CD14-positive monocyte (primary cell): ENCODE measurements at regions not wholly inside any gene's neighbourhood (a gene's known extent, or its start where the extent isn't known, plus 50 kb on each side); places are given as distances from the start of the nearest gene placed in this dataset.

Source experiments
- DNase-seq, 3 donors: peaks; one replicate each; pipeline ENCODE4 v3.0.0-alpha.2; 2011 to 2022
- H2AFZ ChIP-seq: 2 replicates; pipeline ENCODE4 v1.6.0; 2012; ENCODE audit warnings: mild to moderate bottlenecking, low read depth, low read length, inconsistent platforms; ENCODE audit not compliant: insufficient read depth, poor library complexity, severe bottlenecking
- H3K27ac ChIP-seq, 2 donors: 1 replicate in 1 of 2; 2 replicates in 1 of 2; pipeline ENCODE4 v1.5.1; 2012 to 2013; ENCODE audit warnings: low read length in 2 of 2, control low read depth in 1 of 2, inconsistent platforms in 1 of 2, low read depth in 1 of 2, mild to moderate bottlenecking in 1 of 2
- H3K27me3 ChIP-seq, 2 donors: one replicate each; pipeline versions ENCODE4 v1.6.0 to v1.6.1; 2011 to 2013; ENCODE audit warnings: low read length in 2 of 2; ENCODE audit not compliant: control insufficient read depth in 2 of 2, insufficient read depth in 2 of 2
- H3K36me3 ChIP-seq, 2 donors: replicated peaks in 1 of 2; 1 replicate in 1 of 2; 2 replicates in 1 of 2; pipeline versions ENCODE4 v1.5.1 to v1.6.1; 2012 to 2013; ENCODE audit warnings: low read length in 2 of 2, control low read depth in 1 of 2, inconsistent platforms in 1 of 2, mild to moderate bottlenecking in 1 of 2; ENCODE audit not compliant: insufficient read depth in 2 of 2, control insufficient read depth in 1 of 2
- H3K4me1 ChIP-seq, 2 donors: 1 replicate in 1 of 2; 2 replicates in 1 of 2; pipeline versions ENCODE4 v1.5.1 to v1.6.1; 2012 to 2013; ENCODE audit warnings: low read length in 2 of 2, control low read depth in 1 of 2, inconsistent platforms in 1 of 2, mild to moderate bottlenecking in 1 of 2, moderate library complexity in 1 of 2; ENCODE audit not compliant: insufficient read depth in 2 of 2, control insufficient read depth in 1 of 2
- H3K4me2 ChIP-seq: replicated peaks from 2 replicates; pipeline ENCODE3; 2012; ENCODE audit warnings: low read length, moderate library complexity, mild to moderate bottlenecking; ENCODE audit not compliant: poor library complexity, severe bottlenecking; ENCODE audit errors: extremely low read depth
- H3K4me3 ChIP-seq, 3 experiments: fragments of 200-600 bp in 1 of 3; sonication (generic) in 1 of 3; replicated peaks in 1 of 3; 1 replicate in 2 of 3; 2 replicates in 1 of 3; pipeline ENCODE4 v1.5.1; 2011 to 2013; ENCODE audit warnings: low read length in 3 of 3, mild to moderate bottlenecking in 3 of 3, control low read depth in 2 of 3, low read depth in 2 of 3, inconsistent platforms in 1 of 3, moderate library complexity in 1 of 3
- H3K79me2 ChIP-seq: 2 replicates; pipeline ENCODE4 v1.6.0; 2012; ENCODE audit warnings: mild to moderate bottlenecking, control low read depth, inconsistent platforms, low read length, moderate library complexity; ENCODE audit not compliant: insufficient read depth
- H3K9ac ChIP-seq: 2 replicates; pipeline ENCODE4 v1.6.0; 2017; ENCODE audit warnings: low read length, mild to moderate bottlenecking; ENCODE audit not compliant: insufficient read depth, poor library complexity, severe bottlenecking
- H3K9me3 ChIP-seq, 2 donors: replicated peaks in 1 of 2; 1 replicate in 1 of 2; 2 replicates in 1 of 2; pipeline versions ENCODE4 v1.5.1 to v1.6.1; 2012 to 2013; ENCODE audit warnings: low read length in 2 of 2, control low read depth in 1 of 2; ENCODE audit not compliant: control insufficient read depth in 1 of 2, insufficient read depth in 1 of 2
- H4K20me1 ChIP-seq: 2 replicates; pipeline ENCODE4 v1.6.0; 2012; ENCODE audit warnings: mild to moderate bottlenecking, low read length, control low read depth, moderate library complexity; ENCODE audit not compliant: insufficient read depth
- H3K27ac Mint-ChIP-seq, 7 donors: one replicate each; pipeline ENCODE4 v1.8.0; 2020; ENCODE audit warnings: mild to moderate bottlenecking in 7 of 7, mixed read lengths in 7 of 7, moderate library complexity in 6 of 7, inconsistent platforms in 2 of 7
- H3K27me3 Mint-ChIP-seq, 3 donors: one replicate each; pipeline ENCODE4 v1.8.0; 2021 to 2022; ENCODE audit warnings: low read depth in 3 of 3, mild to moderate bottlenecking in 3 of 3, mixed read lengths in 3 of 3, moderate library complexity in 3 of 3, inconsistent platforms in 1 of 3
- H3K36me3 Mint-ChIP-seq, 2 donors: one replicate each; pipeline ENCODE4 v1.8.0; 2020; ENCODE audit warnings: mixed read lengths in 2 of 2, inconsistent platforms in 1 of 2, mild to moderate bottlenecking in 1 of 2
- H3K4me1 Mint-ChIP-seq: one replicate; pipeline ENCODE4 v1.8.0; 2020; ENCODE audit warnings: mild to moderate bottlenecking, mixed read lengths
- H3K4me3 Mint-ChIP-seq, 2 donors: one replicate each; pipeline ENCODE4 v1.8.0; 2020; ENCODE audit warnings: mild to moderate bottlenecking in 2 of 2, mixed read lengths in 2 of 2, moderate library complexity in 1 of 2
- H3K9me3 Mint-ChIP-seq, 7 donors: one replicate each; pipeline ENCODE4 v1.8.0; 2020 to 2022; ENCODE audit warnings: mixed read lengths in 7 of 7, mild to moderate bottlenecking in 6 of 7, moderate library complexity in 6 of 7, inconsistent platforms in 2 of 7
- WGBS: methylation state at CpG from one replicate; pipeline ENCODE4 v1.1.5; 2013; ENCODE audit warnings: missing lambda C conversion rate; ENCODE audit not compliant: insufficient coverage; 5-methylcytosine and 5-hydroxymethylcytosine counted together
- intact Hi-C, 2 donors: fragments of 100-400 bp; cut with micrococcal nuclease; formaldehyde crosslinking; loops; one replicate each; pipeline versions ENCODE4 v1.15.0 to v1.15.1; 2023
- TF ChIP-seq, protein P1 (sequence below): fragments of 200-600 bp; IDR thresholded peaks from one replicate; pipeline ENCODE4 v1.8.0; 2022; ENCODE audit warnings: antibody characterized with exemption, mild to moderate bottlenecking

DNA sequence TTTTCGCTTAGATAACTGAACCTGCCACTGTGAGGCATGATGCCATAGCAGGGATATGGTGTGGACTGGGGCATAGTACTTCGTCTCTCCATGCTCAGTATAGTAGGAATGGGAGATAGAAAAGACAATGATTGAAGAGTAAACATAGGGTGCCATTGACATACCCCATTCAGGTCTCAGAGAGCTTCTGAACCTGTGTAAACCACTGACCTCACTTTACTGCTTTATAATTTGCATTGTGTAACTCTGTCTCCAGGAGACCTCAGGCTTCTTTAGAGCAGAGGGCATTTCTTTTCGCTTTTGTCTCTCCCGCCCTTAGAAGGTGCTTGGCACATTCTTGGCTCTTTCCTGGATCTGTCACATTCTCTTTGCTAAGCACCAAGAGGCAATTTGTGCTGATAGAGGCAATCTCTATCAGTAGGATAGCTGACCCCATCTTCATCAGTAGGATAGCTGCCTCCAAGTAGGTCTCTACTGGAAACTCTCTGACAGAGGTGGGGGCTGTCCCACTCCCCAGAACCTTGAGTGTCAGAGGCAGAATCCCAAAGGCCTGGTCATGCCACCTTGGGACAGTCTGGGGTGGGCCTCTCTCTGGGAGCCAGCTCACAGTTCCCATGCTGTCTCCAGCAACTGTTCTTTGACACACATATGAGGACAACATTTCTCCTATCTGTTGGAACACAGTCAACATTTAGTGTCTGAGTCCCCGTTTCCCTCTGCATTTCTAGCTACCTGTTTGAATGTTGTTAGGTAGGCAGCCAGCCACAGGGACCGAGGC, 181.9 kb downstream of the UTP18 start:
- no peak overlapping the region for H3K27ac ChIP-seq
- Mint-ChIP-seq H3K4me1 (no peaks in the 10 kb centered on the region), H3K27ac (no peak overlapping the region), H3K27me3 (peaks cover 0 to 4% (median 0%) of the 10 kb centered on the region in 3 donors), H3K4me3 (no peak overlapping the region), H3K36me3 (no peaks in the 10 kb centered on the region), H3K9me3 (peaks cover 0 to 2% (median 0%) of the 10 kb centered on the region in 7 donors)
- 100% methylated on average over 2 of the region's 6 CpGs for WGBS
- no peaks in the 10 kb centered on the region for H3K27me3 ChIP-seq
- no peaks in the 10 kb centered on the region for H3K4me1 ChIP-seq
- TF ChIP-seq, protein P1, sequence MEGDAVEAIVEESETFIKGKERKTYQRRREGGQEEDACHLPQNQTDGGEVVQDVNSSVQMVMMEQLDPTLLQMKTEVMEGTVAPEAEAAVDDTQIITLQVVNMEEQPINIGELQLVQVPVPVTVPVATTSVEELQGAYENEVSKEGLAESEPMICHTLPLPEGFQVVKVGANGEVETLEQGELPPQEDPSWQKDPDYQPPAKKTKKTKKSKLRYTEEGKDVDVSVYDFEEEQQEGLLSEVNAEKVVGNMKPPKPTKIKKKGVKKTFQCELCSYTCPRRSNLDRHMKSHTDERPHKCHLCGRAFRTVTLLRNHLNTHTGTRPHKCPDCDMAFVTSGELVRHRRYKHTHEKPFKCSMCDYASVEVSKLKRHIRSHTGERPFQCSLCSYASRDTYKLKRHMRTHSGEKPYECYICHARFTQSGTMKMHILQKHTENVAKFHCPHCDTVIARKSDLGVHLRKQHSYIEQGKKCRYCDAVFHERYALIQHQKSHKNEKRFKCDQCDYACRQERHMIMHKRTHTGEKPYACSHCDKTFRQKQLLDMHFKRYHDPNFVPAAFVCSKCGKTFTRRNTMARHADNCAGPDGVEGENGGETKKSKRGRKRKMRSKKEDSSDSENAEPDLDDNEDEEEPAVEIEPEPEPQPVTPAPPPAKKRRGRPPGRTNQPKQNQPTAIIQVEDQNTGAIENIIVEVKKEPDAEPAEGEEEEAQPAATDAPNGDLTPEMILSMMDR: no peak
- H3K4me2 ChIP-seq: no peak overlapping the region
- H3K9me3 ChIP-seq: no peaks in the 10 kb centered on the region
- H3K36me3 ChIP-seq: no peaks in the 10 kb centered on the region
- H3K79me2 ChIP-seq: no peaks in the 10 kb centered on the region
- intact Hi-C loops: no loop called here
- no peak overlapping the region for H3K9ac ChIP-seq
- DNase-seq: no peak
- no peak overlapping the region for H3K4me3 ChIP-seq
- no peaks in the 10 kb centered on the region for H4K20me1 ChIP-seq
- H2AFZ ChIP-seq: no peak overlapping the region

DNA sequence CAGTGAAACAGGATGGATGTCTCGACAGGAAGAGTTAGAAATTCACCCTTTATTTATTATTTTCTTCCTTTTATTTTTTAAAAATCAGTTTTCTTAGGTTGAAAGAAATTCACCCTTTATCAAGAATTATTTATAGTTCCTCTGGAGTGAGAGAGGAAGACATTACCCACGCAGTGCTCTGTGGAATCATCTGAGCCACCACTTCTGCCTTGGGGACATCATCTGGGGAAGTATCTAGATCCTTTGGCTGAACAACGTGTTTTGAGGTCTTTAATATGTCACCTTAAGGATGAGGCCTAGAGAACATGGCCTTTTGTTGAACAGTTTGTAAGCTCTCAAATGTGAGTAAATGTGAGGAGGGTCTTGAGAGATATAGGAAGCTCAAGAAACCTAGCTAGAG, 183.3 kb downstream of the UTP18 start:
- no peak overlapping the region for H3K4me3 Mint-ChIP-seq
- Histone ChIP-seq H3K79me2 (no peaks in the 10 kb centered on the region), H3K4me1 (no peaks in the 10 kb centered on the region), H2AFZ (no peak overlapping the region), H3K4me3 (no peak overlapping the region), H3K27me3 (no peaks in the 10 kb centered on the region), H3K27ac (no peak overlapping the region), H3K9me3 (no peaks in the 10 kb centered on the region), H3K4me2 (no peak overlapping the region), H3K9ac (no peak overlapping the region), H4K20me1 (no peaks in the 10 kb centered on the region), H3K36me3 (no peaks in the 10 kb centered on the region)
- intact Hi-C loops: no loop called here
- DNase-seq: no peak
- no peaks in the 10 kb centered on the region for H3K36me3 Mint-ChIP-seq
- H3K27ac Mint-ChIP-seq: no peak overlapping the region
- H3K4me1 Mint-ChIP-seq: no peaks in the 10 kb centered on the region
- TF ChIP-seq, protein P1: no peak
- H3K27me3 Mint-ChIP-seq: peaks cover 0 to 5% (median 0%) of the 10 kb centered on the region in 3 donors
- peaks cover 0 to 6% (median 2%) of the 10 kb centered on the region in 7 donors for H3K9me3 Mint-ChIP-seq
- WGBS: 17% methylated on average over 2 of the region's 3 CpGs
